ENCODE measurements at regions not wholly inside any gene's neighbourhood (a gene's known extent, or its start where the extent isn't known, plus 50 kb on each side); places are given as distances from the start of the nearest gene placed in this dataset.

- Histone ChIP-seq H3K9me3 (ENCODE audit: low read length) (no peaks in the 10 kb centered on the region), H3F3A (ENCODE audit: insufficient read depth, low read length) (no peaks in the 10 kb centered on the region), H2AFZ (ENCODE audit: low read length) (no peak overlapping the region), H3K4me3 (ENCODE audit: low read depth, low read length, poor library complexity, severe bottlenecking) (no peak overlapping the region), H3K27me3 (ENCODE audit: insufficient read depth, low read length) (no peaks in the 10 kb centered on the region), H3K4me2 (ENCODE audit: low read length) (no peak overlapping the region), H3K79me2 (ENCODE audit: insufficient read depth, low read length) (no peaks in the 10 kb centered on the region), H3K36me3 (ENCODE audit: insufficient read depth, low read length) (no peaks in the 10 kb centered on the region), H4K20me1 (ENCODE audit: insufficient read depth, low read length) (no peaks in the 10 kb centered on the region), H3K27ac (ENCODE audit: low read depth, low read length, poor library complexity, severe bottlenecking) (no peak overlapping the region), H3K9ac (ENCODE audit: low read length) (no peak overlapping the region), H3K9me2 (ENCODE audit: low read depth, low read length) (no peaks in the 10 kb centered on the region), H3K4me1 (ENCODE audit: insufficient read depth, low read length, severe bottlenecking) (no peaks in the 10 kb centered on the region)
- TF ChIP-seq CTCF (IDR thresholded peaks at IDR 0.05; ENCODE audit: low read length), result no peak
- no peak for TF ChIP-seq EZH2 (IDR thresholded peaks at IDR 0.05; ENCODE audit: borderline replicate concordance, low read length)
These were observed 58.3 kb upstream of the NEUROD6 start for GRCh38 chr7:31398815-31399214.

GRCh38 chr7:31407178-31407676, 66.7 kb upstream of the NEUROD6 start:
- Histone ChIP-seq H3K9me2 (ENCODE audit: low read depth, low read length) (no peaks in the 10 kb centered on the region), H3K4me2 (ENCODE audit: low read length) (no peak overlapping the region), H3K27ac (ENCODE audit: low read depth, low read length, poor library complexity, severe bottlenecking) (no peak overlapping the region)

DNA sequence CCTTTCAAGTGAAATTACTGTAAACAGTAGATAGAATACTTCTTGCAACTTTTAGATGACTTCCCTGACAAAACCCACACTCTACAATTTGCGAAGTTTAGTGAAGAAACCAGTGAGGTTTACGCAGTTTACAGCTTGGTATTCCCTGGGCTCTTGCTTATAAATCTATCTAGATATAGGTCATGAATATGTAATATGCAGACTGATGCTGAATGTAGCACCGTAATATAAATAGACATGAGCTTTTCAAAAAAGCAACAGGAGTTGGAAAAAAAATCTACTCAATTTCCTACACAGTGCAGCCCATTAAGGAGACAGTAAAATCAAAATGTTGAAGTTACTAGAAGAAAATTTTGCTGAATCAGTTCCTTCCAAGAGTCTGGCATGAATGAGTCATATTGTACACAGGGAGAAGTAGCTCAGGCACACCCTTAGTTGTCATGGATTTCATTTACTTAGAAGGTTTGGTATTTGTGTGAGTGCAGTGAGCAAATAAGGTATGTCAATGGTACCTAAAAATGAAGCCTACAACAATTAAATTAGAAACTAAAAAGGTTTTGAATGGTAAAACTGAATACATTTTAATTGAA, 67.7 kb upstream of the NEUROD6 start:
- no peak overlapping the region for H3K27ac ChIP-seq (ENCODE audit: low read depth, low read length, poor library complexity, severe bottlenecking)
- H3K79me2 ChIP-seq (ENCODE audit: insufficient read depth, low read length), result no peaks in the 10 kb centered on the region
- no peaks in the 10 kb centered on the region for H3K4me1 ChIP-seq (ENCODE audit: insufficient read depth, low read length, severe bottlenecking)
- H4K20me1 ChIP-seq (ENCODE audit: insufficient read depth, low read length), result no peaks in the 10 kb centered on the region
- no peaks in the 10 kb centered on the region for H3K9me2 ChIP-seq (ENCODE audit: low read depth, low read length)
- TF ChIP-seq CTCF (IDR thresholded peaks at IDR 0.05; ENCODE audit: low read length) (no peak), EZH2 (IDR thresholded peaks at IDR 0.05; ENCODE audit: borderline replicate concordance, low read length) (no peak)
- H3K27me3 ChIP-seq (ENCODE audit: insufficient read depth, low read length), result no peaks in the 10 kb centered on the region
- no peaks in the 10 kb centered on the region for H3K36me3 ChIP-seq (ENCODE audit: insufficient read depth, low read length)
- H3K9me3 ChIP-seq (ENCODE audit: low read length), result no peaks in the 10 kb centered on the region
- no peak overlapping the region for H3K9ac ChIP-seq (ENCODE audit: low read length)
- H2AFZ ChIP-seq (ENCODE audit: low read length), result no peak overlapping the region
- H3F3A ChIP-seq (ENCODE audit: insufficient read depth, low read length), result no peaks in the 10 kb centered on the region
- no peak overlapping the region for H3K4me3 ChIP-seq (ENCODE audit: low read depth, low read length, poor library complexity, severe bottlenecking)
- no peak overlapping the region for H3K4me2 ChIP-seq (ENCODE audit: low read length)

More at GRCh38 chr7:31407178-31407676, 66.7 kb upstream of the NEUROD6 start:
- H3K9ac ChIP-seq (ENCODE audit: low read length), result no peak overlapping the region
- no peaks in the 10 kb centered on the region for H3F3A ChIP-seq (ENCODE audit: insufficient read depth, low read length)
- H3K79me2 ChIP-seq (ENCODE audit: insufficient read depth, low read length), result no peaks in the 10 kb centered on the region
- no peak for TF ChIP-seq EZH2 (IDR thresholded peaks at IDR 0.05; ENCODE audit: borderline replicate concordance, low read length)
- TF ChIP-seq CTCF (IDR thresholded peaks at IDR 0.05; ENCODE audit: low read length), result no peak
- no peak overlapping the region for H3K4me3 ChIP-seq (ENCODE audit: low read depth, low read length, poor library complexity, severe bottlenecking)
- H4K20me1 ChIP-seq (ENCODE audit: insufficient read depth, low read length), result no peaks in the 10 kb centered on the region
- no peaks in the 10 kb centered on the region for H3K9me3 ChIP-seq (ENCODE audit: low read length)
- H2AFZ ChIP-seq (ENCODE audit: low read length), result no peak overlapping the region
- H3K36me3 ChIP-seq (ENCODE audit: insufficient read depth, low read length), result no peaks in the 10 kb centered on the region
- H3K27me3 ChIP-seq (ENCODE audit: insufficient read depth, low read length), result no peaks in the 10 kb centered on the region
- no peaks in the 10 kb centered on the region for H3K4me1 ChIP-seq (ENCODE audit: insufficient read depth, low read length, severe bottlenecking)
